Activated CD4-positive, alpha-beta T cell treated with anti-CD3 and anti-CD28 coated beads, Interleukin-2, amount 50 U/mL, for 1 hour (primary cell): ENCODE measurements at regions not wholly inside any gene's neighbourhood (a gene's known extent, or its start where the extent isn't known, plus 50 kb on each side); places are given as distances from the start of the nearest gene placed in this dataset.
"Not testable (repeated sequence)": the region's sequence is repeated elsewhere in the genome, so short reads cannot be mapped to it uniquely, and the experiment has no call there.

Experiments
- DNase-seq: peaks from one replicate; pipeline ENCODE4 v3.0.0-alpha.2; 2020

GRCh38 chr9:120338340-120338739 is 241.6 kb downstream of the CDK5RAP2 start:
- DNase-seq: no peak

DNA sequence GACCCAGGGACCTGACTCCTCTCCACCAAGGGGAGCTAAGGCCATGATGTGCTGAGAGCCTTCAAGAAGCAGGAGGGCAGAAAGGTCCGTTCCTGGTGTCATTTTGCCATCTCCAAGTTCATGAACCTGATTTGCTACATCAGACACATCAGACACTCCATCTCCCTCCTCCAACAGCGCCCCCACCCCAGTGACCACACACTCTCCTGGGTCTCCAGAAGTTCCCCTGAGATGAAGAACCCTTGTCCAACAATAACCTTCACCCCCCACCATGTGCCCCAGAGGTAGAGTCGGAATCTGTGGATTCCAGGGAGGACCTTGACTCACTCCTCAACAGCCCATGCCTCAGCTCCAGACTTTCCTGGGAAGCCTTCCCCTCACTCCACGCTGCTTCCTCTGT is 242.8 kb downstream of the CDK5RAP2 start:
- no peak for DNase-seq

- no peak for DNase-seq
Observed at GRCh38 chr9:120336753-120337090, 243.2 kb downstream of the CDK5RAP2 start.

- DNase-seq: no peak
Observed at GRCh38 chr9:120336021-120336752, 243.8 kb downstream of the CDK5RAP2 start.

- DNase-seq: no peak
Observed at GRCh38 chr9:120331913-120332312, 248.1 kb downstream of the CDK5RAP2 start.

DNA sequence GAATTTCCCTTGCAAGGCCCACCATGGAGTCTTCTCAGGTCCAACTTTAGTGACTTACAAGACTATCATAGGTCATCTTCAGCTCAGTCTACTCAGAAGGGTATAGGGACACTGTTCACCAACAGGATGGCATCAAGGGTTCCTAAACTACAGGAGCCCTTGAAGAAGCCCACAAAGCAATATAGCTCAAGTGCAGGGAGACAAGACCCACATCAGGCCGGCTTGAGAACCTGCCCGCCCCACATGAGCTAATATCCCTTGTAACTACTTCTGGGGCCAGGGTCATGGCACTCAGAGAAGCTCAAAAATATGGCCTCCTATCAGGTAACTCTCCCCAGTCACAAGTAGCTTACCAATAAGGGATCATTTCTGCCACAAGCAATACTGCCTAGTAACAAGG is 249.9 kb downstream of the CDK5RAP2 start:
- DNase-seq: no peak

DNA sequence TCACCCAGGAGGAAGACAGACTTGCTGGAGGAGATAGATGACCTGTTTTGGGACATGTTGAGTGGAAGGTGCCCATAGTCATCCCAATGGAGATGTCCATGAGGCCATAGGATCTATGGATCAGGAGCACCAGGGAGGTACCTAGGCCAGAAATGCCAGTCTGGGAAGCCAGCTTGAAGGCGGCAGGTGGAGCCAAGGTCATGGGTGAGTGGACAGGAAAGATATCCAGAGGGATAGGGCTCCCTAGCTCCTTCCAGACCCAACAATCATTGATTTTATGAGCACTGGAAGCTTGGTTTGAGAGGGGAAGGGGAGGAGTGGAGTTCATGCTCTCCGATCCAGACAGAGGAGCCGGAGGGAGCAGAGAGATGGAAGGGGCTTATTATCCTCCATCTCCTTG is 252.6 kb downstream of the CDK5RAP2 start:
- no peak for DNase-seq

- no peak for DNase-seq
Observed at GRCh38 chr9:120326049-120326693, 253.8 kb downstream of the CDK5RAP2 start.

DNA sequence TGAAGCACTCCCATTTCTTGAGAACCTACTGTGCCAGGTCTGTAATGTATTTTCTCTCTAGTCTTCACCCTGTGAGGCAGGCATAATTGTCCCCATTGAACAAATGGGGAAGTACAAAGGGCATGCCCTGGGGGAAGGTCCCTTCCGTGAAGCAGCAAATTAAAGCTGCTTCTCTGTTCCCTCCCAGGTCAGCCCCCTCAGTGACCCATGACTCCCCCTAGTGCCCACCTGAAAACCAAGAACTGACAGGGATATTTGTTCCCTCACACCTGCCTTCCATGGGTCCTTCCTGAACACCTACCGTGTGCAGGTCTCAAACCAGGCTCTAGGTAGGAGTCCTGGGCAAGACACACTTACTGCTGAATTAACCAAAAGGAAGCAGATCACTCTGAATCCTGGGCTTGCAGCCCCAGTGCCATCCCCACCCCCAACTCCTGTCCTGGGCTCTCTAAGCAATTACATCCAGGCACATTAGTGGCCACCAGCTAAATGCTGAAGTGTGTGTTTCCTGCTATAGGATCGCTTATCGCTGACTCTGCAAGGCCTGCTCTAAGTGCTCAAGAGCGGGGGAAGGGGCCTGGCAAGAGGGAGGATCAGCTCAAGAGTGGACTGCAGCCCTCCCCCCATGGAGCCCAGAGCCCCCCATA is 254.8 kb downstream of the CDK5RAP2 start:
- DNase-seq: no peak

DNA sequence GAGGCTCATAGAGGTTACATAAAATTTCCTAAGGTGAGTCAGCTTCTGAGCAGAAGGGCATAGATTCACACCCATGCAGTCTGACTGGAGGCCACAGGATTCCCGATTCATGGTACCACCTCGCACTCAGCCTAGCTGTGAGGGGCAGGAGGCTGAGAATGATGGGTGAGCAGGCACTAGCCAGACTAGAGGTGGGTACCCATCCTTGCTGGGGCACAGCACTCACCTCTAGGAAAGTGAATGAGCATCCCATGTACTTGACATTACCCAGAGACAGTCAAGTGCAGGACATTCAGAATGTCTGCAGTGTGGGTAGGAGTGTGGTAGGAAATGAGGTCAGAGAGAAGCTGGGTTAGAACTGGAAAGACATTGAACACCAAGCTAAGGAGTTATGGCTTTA is 255.5 kb downstream of the CDK5RAP2 start:
- no peak for DNase-seq

GRCh38 chr9:120323125-120323524 is 256.8 kb downstream of the CDK5RAP2 start:
- no peak for DNase-seq

- no peak for DNase-seq
Observed at GRCh38 chr9:120319452-120319851, 260.5 kb downstream of the CDK5RAP2 start.

- DNase-seq: no peak
Observed at GRCh38 chr9:120315154-120315553, 264.8 kb downstream of the CDK5RAP2 start.

- DNase-seq: no peak
Observed at GRCh38 chr9:120312031-120312430, 267.9 kb downstream of the CDK5RAP2 start.

DNA sequence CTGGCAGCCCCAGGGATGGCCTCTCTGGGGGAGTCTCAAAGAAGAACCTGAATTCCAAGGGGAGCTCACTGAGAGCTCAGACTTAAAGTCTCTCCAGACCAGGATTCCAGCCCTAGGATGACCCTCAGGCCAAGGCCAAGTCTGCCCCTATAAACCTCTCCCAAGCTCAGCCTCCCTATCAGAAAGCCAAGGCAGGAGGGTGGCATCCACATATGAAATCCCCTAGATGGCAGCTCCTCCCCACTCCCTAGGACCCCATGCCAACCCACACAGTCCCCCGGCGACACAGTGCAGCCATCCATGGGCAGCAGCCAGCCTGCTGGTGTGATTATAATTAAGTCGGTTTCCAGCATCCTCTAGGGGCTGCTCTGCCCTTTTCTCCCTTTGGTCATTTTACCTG is 269.9 kb downstream of the CDK5RAP2 start:
- no peak for DNase-seq

- no peak for DNase-seq
Observed at GRCh38 chr9:120308495-120308894, 271.5 kb downstream of the CDK5RAP2 start.

DNA sequence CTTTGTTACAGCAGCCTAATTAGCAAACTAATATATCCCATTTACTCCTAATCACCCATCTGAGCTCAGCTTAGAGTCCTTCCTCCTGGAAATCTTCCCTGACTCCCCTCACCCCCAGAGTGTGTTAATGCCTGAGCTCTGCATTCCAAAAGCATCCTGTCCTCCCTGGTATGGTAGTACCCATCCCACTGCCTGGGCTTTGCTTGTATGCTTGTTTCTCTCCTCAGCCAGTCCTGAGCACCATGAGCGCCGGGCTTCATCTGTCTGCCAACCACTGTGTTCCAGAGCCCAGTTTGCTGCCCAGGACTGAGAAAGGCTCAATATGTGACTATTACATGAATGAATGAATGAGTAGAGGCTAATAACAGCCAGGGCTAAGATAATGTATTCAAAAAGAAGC is 272.4 kb downstream of the CDK5RAP2 start:
- no peak for DNase-seq

GRCh38 chr9:120306561-120306960 is 273.4 kb downstream of the CDK5RAP2 start:
- no peak for DNase-seq

DNA sequence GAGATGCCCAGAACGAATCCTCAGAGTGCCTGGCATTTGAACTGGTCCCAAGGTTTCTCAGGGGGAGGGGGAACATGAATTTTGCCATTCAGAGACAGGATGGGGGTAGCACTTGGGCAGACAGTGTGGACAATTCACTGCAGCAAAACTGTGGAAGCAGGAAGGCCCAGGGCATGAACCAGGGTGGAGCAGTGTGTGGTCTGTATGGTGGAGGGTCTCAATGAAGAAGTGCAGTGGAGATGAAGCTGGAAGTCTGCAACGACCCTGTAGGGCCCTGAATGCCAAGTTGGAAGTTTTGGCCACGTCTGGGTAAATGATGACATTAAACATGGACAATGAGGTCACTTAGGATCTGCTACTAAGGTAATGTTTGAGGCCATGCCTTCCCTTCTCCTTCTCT is 273.9 kb downstream of the CDK5RAP2 start:
- DNase-seq: no peak

- DNase-seq: not testable (repeated sequence)
Observed at GRCh38 chr9:120304896-120305295, 275.1 kb downstream of the CDK5RAP2 start.

- DNase-seq: no peak
Observed at GRCh38 chr9:120303519-120303918, 276.4 kb downstream of the CDK5RAP2 start.

GRCh38 chr9:120299785-120300184 is 280.2 kb downstream of the CDK5RAP2 start:
- DNase-seq: no peak

DNA sequence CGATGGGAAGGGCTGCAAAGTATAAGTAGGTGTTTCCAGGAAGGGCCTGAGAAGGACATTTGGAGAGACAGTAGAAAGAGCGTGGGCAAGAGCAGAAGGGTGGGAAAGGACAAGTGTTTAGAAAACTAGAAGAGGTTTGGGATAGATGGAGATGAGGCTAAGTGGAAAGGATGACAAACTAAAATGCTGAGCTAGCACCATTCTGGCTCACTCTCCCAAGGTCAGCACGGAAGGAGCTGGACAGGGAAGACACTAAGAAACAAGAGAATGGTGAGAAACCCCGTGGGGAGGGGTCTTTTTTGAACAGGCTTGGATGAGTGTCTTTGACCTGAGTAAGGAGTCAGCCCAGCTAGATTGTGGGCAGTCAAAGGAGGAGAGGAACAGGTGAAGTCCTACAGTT is 286.0 kb downstream of the CDK5RAP2 start:
- no peak for DNase-seq

- DNase-seq: no peak
Observed at GRCh38 chr9:120292606-120293005, 287.4 kb downstream of the CDK5RAP2 start.
